ENCODE measurements at regions not wholly inside any gene's neighbourhood (a gene's known extent, or its start where the extent isn't known, plus 50 kb on each side); places are given as distances from the start of the nearest gene placed in this dataset.

DNA sequence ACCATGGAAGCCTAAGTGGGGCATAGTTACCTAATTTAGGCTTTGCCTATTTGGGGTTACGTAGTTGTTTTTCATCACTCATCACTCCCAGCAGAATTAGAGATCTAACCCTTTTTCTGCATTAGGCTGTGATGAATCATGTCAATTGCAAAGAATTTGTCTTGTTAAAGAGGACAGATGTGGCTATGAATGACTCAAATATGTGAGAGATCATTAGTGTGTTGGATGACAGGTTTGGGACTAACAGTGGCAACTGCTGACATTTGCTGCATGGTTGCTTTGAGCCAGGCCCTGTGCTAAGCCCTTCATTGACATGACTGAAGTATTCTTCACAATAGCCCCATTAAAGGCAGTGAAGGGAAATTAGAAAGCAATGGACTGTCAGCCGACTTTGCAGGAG lies 83.4 kb upstream of the BMPER start:
- no peak for DNase-seq

- DNase-seq = no peak
Observed at GRCh38 chr7:33823913-33824312, 81.4 kb upstream of the BMPER start.

GRCh38 chr7:33824911-33825459 lies 80.4 kb upstream of the BMPER start:
- no peak for DNase-seq

- DNase-seq = no peak
Observed at GRCh38 chr7:33825644-33826043, 79.7 kb upstream of the BMPER start.

GRCh38 chr7:33829536-33829935 lies 75.8 kb upstream of the BMPER start:
- DNase-seq = no peak

GRCh38 chr7:33831389-33832141 lies 73.8 kb upstream of the BMPER start:
- no peak for DNase-seq

- no peak for DNase-seq
Observed at GRCh38 chr7:33832271-33832721, 73.0 kb upstream of the BMPER start.

DNA sequence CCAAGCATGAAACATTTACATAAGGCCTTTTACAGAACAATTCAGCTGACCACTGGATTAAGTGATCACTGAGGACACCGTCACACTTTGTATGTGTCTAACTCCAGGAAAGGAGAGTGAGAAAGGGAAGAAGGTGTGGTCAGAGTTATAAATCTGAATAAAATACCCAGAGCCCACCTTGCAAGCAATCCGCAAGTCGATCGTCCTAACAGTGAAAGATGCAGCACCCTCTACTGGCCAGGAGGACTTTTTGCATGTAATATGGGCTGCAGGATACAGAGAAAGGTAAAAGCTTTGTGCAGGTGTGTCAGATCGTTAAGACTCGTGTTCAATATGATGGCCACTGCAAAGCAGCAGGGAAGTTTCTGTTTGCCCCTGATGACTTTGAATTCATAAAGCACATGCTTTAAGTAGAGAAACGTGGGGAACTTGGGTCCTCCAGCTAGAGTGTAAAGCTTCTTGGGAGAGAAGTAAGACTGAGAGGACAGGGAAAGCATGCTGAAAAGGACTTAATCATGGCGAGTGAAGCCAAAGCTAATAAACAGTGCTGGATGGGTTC lies 68.5 kb upstream of the BMPER start:
- no peak for DNase-seq

GRCh38 chr7:33837356-33837851 lies 67.9 kb upstream of the BMPER start:
- no peak for DNase-seq

GRCh38 chr7:33841031-33841430 lies 64.3 kb upstream of the BMPER start:
- DNase-seq = no peak

GRCh38 chr7:33841705-33842129 lies 63.6 kb upstream of the BMPER start:
- peak; percentile 23 for DNase-seq

GRCh38 chr7:33842150-33842549 lies 63.2 kb upstream of the BMPER start:
- DNase-seq = no peak

DNA sequence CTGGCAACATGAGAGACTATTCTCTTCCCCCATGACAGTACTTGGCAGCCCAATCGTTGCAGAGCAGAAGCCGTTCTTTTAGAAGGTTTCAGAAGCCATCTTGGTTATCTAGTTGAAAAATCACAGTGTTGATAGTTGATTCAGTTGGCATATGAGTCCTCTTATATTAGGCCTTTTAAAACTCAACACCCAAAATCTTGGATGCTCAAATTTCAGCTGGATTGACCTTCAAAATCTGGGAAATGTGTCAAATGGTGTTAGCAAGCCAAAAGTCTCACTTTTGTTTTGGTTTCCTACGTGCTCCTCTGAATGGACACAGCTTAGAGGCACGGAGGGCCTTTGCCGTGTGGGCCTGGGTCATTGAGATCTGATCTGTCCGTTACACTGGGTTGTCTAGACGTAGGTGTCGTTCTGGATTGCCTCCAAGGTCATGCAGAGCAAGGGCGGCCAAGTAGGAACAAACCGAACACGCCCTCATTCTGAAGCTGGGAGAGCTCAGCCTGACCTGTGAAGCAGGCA lies 59.3 kb upstream of the BMPER start:
- no peak for DNase-seq

DNA sequence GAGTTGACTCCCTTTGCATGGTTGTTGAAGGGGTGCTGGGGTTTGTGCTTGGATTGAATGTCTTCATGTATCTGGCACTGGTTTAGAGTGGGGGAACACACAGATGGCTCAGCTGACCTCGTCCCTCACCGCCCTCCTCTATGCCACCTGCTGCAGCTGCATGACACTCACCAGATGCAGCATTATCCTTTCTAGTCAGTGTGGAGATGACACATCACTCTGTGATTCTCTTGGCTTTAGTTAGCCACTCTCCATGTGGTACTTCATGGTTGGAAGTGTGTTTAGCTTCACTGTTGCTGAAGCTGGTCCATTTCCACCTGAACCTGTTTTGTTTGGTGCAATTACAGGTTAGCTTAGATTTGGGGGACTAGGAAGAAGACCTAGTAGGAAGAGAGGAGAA lies 56.3 kb upstream of the BMPER start:
- no peak for DNase-seq

- DNase-seq = no peak
Observed at GRCh38 chr7:33849971-33850559, 55.3 kb upstream of the BMPER start.

- no peak for DNase-seq
Observed at GRCh38 chr7:33850768-33851167, 54.6 kb upstream of the BMPER start.

DNA sequence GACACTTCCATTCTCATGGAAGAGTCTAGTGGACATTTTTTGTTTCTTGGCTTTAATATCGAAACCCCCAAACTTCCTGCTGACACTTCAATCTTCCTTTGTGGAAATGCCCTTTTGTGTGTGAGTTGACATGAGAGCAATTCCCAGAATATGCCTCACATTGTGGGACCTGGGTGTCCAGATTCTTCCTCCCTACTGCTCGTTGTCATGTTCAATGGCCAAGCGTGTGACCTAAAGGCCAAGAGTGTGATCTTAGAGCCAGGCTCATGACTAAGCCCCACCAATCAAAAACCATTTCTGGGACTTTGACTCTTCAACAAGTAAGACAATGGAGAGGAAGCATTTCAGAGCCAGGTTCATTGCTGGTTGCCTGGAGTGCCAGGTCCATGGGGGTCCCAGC lies 52.5 kb upstream of the BMPER start:
- no peak for DNase-seq

DNA sequence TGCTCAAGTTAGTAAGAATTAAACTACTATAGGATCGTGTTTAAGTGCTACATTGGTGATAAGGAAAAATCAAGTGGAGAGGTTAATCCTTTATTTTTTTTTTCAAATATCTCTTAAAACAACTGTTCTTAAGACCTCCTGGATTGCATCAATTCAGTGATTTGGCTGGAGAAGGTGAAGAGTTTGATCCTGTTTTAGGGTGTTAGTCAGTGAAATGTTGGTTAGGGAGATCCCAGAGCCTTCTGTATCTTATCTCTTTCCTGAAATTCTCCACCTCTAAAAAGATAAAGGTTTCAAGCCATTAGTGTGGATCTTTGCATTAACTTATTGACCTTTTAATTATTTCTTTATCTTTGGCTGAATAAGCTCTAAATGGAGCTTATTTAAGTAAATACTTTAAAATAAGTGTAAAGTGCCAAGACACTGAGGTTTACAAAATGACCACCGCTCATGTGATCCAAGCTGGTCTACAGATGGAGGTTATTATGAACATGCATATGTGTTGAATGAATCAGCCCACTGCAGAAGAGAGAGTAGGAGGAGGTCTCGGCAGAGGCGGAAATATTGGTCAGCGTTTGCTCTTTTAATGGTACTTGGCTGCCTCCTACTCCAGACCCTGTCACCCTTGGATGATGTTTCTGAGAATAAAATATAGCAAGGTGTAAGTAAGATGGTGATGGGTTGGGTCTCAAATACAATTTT lies 51.8 kb upstream of the BMPER start:
- DNase-seq = no peak

DNA sequence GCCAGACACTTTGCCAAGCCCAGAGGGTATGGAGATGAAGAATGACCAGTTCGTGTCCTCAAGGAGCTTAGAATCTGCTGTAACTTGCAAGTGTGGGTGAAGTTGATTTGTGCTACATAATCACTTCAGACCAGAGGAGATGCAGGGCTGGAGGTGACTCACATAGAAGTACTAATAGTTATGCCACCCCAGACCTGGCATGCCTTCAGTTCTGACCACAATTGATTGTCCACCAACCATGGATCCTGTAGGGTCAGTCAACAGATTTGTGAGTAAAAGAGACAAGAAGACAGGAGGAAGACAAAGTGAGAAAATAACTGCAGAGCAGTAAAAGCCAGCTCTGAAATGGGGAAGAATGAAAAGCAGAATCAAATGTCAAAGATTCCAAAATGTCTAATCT lies 51.2 kb upstream of the BMPER start:
- no peak for DNase-seq

GRCh38 chr7:33854801-33855350 lies 50.5 kb upstream of the BMPER start:
- no peak for DNase-seq
